Hematopoietic multipotent progenitor cell (in vitro differentiated cells): ENCODE measurements at regions not wholly inside any gene's neighbourhood (a gene's known extent, or its start where the extent isn't known, plus 50 kb on each side); places are given as distances from the start of the nearest gene placed in this dataset.
A peak's percentile ranks its signal among the peaks of the same experiment; 100 is the strongest.

Experiments
- DNase-seq, 3 donors: peaks; one replicate each; pipeline ENCODE4 v3.0.0-alpha.2; 2011 to 2015; ENCODE audit warnings: low read depth in 2 of 3, low spot score in 2 of 3

DNA sequence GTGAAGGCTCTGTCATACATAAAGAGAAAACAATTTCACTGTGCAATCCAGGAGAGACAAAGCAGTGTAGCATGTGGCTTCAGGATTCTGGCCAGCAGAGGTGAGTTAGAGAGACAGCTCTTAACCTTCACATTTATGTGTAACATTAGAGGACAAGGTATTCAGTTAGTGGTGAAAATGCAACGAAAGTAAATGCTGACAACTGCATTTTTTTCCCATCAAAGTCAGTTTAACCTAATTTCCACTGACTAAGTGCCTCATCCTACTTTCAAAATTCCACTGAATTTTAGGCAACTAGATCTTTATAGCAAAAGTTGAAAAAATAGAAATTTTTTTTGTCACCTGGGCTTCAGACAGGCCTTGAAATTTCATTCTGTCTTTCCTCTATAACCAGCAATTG, 130.8 kb upstream of the LNX1 start:
- no peak for DNase-seq

DNA sequence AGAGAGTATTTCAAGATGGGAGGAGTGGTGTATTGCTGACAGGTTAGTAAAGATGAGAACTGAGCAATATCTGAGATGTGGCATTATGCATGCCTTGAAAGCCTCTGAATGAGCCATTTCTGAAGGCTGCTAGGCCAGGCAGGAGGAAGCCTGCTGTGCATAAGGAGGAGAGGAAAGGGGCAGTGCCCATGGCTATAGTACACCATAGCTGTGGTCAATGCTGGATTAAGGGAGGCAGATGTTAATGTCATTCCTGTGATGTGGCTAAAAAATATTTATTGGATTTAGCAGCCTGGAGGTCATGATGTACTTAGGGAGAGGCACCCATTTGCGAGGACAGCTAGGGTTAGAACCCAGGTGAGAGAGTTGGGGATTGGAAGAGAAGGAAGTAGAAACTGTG, 130.0 kb upstream of the LNX1 start:
- DNase-seq = no peak

DNA sequence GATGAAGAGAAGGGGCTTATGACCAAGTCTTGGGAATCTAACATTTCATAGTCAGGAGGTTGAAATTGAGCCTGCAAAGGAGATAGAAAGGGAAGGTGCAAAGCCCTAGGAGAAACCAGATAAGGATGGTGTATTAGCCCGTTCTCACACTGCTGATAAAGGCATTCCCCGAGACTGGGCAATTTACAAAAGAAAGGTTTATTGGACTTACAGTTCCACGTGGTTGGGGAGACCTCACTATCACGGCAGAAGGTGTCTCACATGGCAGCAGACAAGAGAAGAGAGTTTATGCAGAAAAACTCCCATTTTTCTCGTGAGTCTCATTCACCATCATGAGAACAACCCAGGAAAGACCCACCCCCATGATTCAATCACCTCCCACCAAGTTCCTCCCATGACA, 129.5 kb upstream of the LNX1 start:
- no peak for DNase-seq

DNA sequence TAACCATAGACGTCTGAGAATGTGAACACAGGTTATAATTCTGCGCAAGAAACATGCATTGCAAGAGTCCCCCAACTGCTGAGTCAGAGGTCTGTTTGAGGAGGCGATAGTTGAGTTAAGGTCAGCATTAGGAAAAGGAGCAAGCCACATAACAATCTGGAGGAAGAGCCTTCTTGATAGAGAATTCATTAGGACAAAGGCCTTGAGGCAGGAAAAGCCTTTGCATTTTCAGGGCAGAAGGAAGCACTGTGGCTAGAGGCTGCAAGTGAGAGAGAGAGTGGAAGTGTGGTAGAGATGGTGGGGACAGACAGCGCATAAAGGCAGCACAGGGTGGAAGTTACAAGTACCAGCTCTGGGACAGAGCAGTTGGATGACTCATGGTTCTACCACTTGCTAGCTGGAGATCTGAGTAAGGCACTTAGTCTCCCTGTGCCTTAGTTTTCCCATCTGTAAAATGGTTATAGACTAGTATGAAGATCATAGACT, 125.8 kb upstream of the LNX1 start:
- peak in 2 of 3 donors; percentile 60 to 74 for DNase-seq

DNA sequence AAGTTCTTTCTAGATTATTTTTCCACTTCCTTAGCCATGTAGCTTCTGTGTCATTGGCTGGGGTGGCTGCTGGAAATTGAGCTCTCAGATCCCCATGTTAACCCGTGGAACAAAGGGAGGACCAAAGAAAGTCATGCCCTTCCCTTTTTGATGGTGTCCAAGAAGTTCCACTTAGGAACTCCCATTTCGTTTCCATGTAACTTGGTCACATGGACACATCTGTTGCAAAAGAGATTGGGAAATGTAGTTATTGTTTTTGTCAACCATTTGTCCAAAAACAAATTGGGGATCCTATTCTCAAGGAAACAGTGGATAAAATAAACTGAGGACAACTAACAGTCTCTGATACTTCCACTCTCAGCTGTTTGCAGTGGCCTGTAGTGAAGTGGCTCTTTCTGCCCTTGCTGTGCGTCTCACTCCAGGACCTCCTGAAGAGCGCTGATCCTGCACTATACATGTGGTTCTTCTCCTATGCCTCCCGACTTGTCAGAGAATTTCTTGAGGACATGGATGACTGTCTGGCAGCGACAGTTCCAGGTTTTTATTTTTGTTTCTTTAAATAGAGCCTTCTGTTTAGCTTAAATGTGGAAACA, 125.3 kb upstream of the LNX1 start:
- DNase-seq = no peak

DNA sequence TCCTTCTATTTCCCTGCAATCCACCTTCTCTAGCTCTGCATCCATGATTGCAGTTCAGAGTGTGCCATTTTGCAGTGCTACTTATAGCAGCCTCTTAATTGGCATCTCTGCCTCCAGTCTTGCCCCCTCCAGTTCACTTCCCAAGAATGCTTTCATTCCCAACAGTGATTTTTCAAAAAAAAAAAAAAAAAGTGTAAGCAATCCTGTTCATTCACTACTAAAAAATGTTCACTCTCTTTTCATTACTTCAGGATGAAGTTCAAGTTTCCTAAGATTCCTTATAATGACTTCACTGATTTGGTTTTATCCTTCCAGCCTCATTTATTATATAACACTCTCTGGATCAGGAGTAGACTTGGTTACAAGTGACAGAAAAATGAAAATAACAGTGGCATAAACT, 124.7 kb upstream of the LNX1 start:
- DNase-seq = no peak

DNA sequence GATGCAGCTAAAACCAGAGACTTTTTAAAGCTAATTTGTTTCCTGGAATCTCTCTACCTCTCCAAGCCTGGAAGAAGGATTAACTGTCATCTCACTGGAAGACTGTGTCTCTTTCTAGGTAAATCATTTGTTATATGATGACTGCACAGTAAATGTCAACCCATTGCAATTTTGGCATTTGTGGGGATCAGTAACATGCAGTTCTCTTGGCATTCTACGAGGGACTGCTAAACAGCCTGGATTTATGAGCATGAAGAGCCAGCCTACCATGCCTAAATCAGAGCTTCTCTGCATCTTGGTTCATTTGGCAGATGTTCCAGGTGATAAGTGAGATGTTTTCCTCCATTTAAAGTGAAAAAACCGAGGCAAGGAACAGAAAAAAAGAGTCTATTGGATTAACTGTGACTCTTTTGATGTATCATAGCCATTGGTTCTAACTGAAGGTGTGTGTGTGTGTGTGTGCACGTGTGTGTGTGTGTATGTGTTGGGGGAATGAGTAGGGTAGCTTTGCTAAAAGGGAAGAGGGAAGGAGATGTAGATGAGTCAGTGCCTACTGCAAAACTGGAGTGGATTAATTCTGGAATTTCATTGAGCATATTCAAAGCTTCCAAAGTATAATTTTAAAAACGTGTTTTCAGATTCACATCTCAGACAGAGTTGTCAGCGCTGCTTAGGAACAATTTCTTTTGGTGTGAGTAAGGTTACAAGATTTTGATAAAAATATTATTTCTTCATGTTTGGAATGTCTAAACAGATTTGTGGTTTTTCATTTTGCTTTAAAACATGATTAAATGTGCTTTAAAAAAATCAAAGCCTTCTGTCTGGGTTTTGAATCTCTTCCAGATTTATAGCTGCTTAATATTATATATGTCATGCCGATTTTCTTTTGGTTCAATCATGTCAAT, 123.2 kb upstream of the LNX1 start:
- DNase-seq = no peak

DNA sequence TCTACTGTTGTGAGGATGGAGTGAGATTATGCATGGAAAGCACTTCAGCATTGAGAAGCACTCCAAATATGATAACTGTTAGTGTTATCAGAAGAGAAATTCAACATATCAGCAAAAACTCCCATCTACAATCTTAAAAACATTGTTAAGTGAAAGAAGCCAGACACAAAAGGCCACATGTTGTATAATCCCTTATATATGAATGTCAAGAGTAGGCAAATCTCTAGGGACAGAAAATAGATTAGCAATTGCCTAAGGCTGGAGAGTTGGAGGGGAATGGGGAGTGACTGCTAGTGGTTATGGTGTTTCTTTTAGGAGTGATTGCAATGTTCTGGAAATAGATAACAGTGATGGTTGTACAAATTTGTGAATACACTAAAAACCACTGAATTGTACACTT, 122.5 kb upstream of the LNX1 start:
- DNase-seq = no peak

DNA sequence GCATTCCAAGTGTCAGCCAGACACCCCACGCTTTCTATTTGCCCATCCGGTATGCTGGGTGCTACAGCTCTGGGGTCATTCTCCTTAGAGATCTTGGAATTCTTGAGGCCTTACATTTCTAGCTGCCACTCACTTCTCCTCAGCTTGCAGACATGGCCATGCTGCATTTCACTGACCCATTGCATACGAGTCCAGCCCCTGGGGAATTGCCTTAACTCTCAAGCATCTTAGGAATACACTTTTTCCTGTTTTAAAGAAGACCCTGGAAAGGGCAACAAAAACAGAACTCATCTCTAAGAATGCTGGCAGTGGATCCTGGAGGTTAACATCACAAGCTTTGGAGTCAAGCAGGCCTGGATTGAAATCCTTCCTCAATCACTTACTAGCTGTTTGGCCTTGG, 122.0 kb upstream of the LNX1 start:
- no peak for DNase-seq

DNA sequence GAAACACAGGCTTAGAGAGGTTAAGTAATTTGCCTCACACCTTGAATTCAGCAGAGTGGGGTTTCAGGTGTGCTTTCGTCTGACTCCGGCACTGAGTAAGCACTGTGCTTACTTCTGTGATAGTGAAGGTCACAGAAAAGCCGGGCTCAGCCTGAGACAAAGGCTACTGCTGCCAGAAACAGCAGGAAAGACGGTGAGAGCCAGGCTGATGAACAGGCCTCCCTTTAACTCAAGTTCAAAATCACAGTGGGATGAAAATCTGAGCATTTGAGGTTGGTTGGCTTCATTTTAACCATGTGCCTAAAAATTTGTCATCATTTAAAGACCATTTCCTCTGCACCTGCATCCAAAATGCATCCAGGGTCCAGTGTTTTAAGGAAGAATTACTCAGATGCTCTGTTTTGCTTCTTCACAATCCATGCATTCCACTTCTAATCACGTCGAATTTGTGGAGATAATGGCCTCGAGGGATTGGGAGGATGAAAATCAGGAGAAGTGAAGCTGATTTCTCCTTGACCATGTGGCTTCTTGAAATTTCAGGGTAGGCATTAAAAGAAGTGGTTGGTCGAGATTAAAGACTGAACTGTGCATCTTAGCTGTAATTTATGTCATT, 121.2 kb upstream of the LNX1 start:
- no peak for DNase-seq

DNA sequence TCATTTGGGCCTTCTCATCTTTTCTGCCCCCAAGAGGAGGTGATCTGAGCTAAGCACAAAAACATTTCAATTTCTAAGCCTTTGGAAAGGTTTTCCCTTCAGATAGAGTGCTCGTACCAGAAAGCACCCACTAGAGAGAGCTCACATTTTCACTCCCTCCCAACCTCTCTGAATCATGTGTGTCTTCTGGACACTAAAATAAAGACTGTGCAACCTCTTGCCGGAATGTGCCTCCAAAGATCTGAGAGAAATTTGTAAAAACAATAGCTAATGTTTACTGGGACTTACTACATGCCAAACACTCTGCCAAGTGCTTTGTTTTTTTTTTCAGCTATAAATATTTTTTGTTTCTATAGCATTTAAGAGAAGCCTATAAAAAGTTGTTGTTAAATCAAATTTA, 120.6 kb upstream of the LNX1 start:
- no peak for DNase-seq

DNA sequence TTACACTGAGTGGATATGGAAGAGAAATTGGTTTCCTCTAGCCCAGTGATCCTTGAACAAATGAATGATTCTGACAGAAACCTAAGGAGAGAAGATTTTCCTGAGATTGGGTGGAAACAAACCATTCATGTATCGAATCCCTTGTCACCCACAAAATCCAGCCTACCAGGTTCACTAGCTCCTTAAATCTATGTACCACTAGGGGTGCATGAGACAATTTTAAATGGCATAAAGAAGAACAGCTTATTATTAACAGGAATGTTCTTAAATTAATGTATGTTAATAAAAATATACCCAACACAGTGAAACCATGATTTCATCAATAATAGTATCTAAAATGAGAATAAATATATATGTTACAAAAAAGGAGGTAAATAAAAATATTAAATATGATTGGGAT, 118.4 kb upstream of the LNX1 start:
- no peak for DNase-seq

DNA sequence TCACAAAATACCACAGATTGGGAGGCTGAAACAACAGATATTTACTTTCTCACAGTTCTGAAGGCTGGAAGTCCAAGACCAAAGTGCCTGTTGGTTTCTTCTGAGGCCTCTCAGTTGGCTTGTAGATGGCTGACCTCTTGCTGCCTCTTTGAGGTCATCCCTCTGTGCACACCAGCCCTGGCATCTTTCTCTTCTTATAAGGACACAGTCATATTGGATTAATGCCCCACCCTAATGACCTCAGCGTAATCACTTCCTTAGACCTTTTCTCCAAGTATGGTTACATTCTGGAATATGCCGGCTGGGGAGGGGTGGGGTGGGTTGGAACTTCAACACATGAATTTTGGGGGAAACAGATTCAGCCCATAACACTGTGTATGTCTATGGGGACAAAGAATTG, 116.2 kb upstream of the LNX1 start:
- DNase-seq = no peak

DNA sequence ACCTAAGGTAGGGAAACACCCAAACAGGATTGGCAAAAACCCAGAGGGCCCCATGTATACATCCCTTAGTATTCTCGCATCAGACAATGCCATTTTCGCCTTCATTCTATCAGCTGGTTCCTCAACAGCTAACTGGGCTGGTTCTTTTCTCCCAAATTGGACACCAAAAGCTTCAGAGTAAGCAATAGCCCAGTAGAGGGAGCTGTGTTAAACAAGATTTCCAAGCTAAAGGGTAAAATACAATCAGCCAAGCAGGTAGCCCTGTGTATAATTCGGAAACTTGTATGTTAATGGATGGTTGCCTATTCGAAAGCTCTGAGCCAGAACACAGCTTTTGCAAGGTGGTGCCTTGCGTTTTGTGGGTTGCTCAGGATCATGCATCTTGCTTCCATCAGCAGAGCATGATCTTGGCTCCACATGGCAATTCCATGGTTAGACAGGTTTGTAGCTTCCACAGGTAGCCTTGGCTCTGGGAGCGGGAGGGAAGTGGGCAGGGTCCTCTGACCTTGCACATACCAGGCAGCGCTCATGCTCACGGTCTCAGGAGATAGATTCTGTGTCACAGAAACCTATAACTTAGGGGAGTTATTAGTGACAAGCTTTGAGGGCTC, 115.2 kb upstream of the LNX1 start:
- peak in 2 of 3 donors; percentile 41 to 70 for DNase-seq

DNA sequence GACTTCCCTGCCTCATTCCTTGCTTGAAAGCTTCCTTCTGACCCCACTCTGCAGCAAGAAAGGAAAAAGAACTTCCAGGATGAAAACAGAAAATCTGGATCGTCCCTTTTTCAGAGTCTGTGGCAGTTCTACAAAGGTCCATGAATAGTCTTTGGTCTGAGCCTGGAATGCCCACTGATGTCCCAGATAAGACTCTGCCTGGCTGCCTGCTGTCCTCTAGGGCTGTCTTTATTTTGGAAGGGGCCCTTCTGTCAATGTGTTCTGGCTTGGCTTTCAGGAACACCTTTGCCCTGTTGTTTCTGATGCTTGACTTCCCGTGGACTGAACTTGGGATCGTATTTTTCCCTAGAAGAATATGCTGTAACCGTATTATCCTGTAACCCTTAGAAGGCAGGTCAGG, 114.7 kb upstream of the LNX1 start:
- DNase-seq = no peak

DNA sequence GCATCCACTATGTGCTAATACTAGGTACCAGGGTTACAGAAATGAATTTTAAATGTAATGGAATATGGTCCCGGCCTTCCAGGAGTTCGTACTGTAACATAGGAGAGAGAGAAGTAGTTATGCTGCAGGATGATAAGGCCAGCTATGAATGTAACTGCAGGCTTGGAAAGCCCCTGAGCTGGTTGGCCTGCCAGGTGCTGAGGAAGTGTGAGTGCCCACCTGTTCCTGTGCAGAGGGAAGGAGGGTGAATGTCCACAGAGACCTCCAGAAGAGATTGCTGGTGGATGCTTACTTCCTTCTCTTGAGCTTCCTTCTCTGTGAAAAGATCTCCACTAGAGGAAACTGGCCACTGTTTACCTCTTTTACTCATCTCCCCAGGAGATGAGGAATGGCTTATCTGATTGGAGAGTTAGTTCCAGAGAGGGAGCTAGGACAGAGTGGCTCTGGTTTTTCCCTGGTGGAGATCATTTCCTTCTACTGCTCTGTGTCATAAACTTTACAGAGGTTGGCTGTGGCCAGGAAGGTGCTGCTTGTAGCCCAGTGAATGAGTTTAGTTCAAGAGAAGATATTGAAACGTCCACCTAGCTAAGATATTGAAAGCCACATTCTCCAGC, 114.0 kb upstream of the LNX1 start:
- peak in 1 of 3 donors; percentile 30 for DNase-seq

DNA sequence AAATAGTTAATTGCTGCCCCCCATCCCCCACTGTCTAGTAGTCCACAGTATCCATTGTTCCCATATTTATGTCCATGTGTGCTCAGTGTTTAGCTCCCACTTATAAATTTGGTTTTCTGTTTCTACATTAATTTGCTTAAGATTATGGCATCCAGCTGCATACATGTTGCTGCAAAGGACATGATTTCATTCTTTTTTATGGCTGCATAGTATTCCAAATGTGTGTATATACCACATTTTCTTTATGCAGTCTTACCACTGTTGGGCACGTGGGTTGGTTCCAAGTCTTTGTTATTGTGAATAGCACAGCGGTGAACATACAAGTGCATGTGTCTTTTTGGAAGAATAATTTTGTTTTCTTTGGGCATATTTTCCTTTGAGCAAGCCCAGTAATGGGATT, 113.0 kb upstream of the LNX1 start:
- no peak for DNase-seq

DNA sequence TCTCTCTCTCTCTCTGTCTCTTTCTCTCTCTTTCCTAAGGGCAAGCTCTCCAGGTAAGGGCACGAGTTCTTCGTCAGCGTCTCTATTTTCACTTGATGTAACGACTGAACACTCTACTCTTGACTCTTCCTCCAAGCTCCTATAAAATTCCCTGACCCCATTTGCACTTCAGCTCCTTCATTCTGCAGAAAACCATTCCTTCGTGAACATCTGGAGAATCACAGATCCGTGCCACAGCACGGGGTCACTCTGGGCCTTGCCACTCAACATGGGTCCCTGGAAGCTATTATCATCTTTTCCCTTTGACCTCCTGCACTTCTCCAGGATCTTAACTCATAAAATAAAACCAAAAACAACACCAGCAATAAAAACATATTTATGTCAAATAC, 112.0 kb upstream of the LNX1 start:
- no peak for DNase-seq

DNA sequence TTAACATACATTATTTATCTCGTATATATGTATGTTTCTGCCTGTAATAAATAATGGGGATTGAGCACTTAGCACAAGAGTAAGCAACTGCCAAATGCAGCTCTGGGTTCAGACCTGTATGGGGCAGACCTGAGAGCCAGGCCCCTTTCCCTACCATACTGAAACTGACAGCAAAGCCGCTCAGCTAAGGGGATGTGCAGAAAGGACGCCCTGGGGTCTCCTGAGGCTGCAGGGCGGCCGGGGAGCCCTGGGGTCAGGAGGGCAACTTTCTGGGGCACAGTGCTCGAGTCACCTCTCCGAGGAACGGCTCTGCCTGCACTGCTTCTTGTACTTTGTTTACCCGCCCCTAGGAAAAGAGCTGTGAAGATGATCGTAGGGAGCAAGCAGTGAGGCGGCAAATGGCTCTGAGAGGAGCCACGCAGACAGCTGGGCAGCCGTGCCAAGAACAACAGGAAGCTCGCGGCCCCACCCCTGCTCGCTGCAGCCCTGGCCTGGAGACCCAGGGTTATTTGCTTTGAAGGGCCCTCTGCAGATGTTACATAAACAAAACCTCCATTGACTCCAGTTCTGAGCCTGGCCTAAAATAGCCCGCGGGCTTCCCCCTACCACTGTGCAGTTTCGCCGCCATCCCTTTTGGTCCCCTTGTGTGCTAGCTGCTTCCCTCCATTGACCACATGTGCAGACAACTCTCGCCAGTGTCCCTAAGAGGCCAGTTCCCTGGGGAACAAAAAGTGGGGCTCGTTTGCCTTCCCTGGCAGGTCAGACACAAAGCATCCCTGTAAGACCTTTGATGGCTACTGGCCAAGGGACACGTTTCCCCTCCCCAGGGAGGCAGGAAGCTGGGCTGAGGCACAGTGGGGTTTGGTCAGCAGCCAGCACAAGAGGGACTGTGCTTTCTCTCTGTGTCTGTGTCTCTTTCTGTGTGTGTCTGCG, 111.3 kb upstream of the LNX1 start:
- peak in 2 of 3 donors; percentile 34 to 58 for DNase-seq

DNA sequence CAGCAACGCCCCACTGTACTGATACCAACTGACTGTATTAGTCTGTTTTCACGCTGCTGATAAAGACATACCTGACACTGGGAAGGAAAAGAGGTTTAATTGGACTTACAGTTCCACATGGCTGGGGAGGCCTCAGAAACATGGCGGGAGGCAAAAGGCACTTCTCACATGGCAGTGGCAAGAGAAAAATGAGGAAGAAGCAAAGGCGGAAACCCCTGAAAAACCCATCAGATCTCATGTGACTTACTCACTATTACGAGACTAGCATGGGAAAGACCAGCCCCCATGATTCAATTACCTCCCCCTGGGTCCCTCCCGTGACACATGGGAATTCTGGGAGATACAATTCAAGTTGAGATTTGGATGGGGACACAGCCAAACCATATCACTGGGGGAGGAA, 110.0 kb upstream of the LNX1 start:
- DNase-seq = peak in 1 of 3 donors; percentile 25
